ENCODE measurements at regions not wholly inside any gene's neighbourhood (a gene's known extent, or its start where the extent isn't known, plus 50 kb on each side); places are given as distances from the start of the nearest gene placed in this dataset.

DNA sequence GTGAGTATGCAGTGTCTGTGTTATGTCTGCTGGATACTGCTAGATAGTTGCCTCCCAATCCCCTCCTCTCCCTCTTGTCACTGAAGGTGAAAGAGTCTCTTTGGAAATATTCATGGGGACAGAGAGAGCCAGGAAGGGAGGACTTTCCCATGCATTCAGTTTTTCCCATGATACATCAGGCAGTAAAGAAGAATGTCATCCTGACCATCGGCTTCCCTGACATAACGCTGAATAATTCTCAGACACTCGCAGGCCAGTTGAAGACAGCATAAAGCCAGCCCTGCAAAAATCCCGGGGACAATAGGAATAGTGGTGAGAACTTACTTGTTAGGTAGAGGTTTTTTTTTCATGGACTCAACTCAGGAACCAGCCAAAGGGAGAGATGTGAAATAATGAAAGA lies 58.1 kb downstream of the KLF4 start:
- FAIRE-seq: no peak

DNA sequence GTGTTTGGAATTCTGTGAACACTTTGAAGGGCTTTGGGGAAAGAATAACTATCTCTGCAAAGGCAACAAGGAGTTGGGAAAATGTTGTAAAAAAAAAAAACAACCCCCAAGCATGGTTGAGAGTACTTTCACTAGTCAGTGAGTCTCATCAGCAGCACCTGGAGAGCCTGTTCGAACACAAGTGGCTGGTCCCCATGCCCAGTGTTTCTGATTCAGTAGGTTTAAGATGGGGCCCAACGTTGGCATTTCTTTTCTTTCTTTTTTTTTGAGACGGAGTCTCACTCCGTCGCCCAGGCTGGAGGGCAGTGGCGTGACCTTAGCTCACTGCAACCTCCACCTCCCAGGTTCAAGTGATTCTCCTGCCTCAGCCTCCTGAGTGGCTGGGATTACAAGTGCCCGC lies 59.5 kb downstream of the KLF4 start:
- no peak for DNase-seq (ENCODE audit: low spot score)
- FAIRE-seq: no peak

More for the DNA sequence above, 58.1 kb downstream of the KLF4 start:
- DNase-seq (ENCODE audit: low spot score): no peak

GRCh38 chr9:107426126-107426525 lies 63.4 kb downstream of the KLF4 start:
- DNase-seq (ENCODE audit: low spot score) (no peak), FAIRE-seq (no peak)

DNA sequence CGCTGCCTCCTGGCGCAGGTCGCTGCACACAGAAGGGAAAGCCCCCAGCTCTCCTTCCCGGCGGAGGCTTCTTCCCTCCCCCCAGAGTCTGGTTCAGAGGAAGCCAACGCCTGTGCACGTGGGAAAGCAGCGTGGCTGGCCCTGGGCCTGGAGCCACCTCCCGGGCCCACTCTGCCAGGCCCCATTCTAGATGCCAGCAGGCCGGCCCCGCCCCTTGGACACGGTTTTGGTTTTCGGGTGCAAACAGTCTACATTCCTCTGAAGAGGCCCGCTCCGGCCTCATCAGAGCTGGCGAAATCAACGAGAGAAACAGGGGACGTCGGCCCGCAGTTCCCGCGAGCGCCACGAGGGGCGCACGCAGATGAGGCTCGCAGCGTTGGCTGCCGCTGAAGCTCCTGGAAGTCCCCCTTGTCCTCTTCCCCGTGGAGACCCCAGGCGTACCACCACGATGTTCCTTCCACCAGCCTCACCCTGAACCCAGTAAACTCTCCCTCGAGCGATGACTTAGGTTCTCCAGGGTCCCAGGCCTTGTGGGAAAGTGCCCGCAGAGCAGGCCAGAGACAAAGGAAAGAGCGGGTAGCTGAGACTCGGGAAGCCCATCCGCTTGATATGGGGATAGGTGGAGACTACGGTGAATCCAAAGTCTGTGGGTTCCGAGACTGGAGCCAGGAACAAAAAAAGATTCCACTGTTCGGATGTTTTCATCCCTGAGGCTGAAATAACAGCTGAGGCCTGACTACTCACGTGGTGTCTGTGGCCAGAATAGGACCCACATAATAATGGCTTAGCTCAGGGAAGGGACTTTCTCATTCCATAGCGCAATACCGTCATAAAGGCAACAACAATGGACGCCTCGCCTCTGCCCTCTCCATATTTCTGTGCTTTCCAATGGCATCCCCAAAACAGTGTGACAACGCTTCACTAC lies 64.2 kb downstream of the KLF4 start:
- FAIRE-seq: no peak
- peak; percentile 56 for DNase-seq (ENCODE audit: low spot score)

DNA sequence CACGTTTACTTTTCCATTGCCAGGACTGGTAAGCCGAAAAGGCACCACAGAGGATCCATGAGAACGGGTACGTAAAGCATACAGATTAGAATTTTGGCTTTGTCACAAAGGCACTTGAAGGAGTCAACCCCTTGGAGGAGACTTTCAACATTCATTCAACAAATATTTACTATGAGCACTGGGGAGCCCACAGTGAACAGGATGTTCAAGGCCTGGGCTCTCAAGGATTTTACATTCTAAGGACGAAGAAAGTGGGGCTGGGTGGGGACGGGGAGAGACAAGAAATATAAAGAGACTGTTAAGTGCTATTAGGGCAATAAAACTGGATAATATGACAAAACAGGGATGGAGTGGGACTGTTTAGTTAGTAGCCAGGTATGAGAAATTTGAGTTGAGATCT lies 66.0 kb downstream of the KLF4 start:
- DNase-seq (ENCODE audit: low spot score): no peak
- FAIRE-seq: no peak

GRCh38 chr9:107422189-107423185 lies 67.1 kb downstream of the KLF4 start:
- FAIRE-seq: no peak
- DNase-seq (ENCODE audit: low spot score): peak; percentile 75

GRCh38 chr9:107410420-107410819 lies 79.1 kb downstream of the KLF4 start:
- DNase-seq (ENCODE audit: low spot score): no peak
- no peak for FAIRE-seq

DNA sequence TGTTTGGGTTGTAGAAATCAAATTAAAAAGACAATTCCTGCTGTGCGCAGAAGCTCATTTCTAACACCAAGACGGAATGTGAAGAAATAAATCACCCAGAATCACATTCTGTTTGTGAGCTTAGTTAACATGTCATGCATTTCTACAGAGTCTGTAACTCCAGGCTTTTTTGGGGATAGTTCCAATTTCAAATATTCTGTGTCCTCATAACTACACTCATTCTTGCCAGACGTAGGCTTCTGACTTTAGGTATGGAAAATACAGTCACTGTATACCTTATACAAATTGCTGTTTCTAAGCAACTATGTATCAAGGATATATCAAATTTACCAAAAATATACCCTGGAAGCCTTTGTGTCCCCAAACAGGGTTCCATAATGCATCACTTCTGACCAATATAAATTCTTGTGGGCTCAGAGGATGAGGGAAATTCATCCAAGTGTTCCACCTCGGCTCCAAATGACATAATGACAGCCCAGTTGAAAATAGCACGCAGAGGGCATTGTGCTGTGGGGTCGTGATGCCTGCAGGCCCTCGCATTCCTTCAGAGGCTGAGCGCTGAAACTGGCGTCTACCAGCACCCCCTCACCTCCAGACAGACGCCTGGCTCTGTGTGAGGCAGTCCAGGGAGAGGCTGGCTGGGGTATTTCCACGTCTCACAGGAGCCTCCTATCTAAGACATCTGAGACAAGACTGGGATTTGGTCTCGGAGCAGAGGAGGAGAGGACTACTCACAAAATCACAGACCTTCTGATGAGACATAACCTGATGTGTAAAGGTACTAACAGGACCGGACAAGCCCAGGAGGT lies 79.8 kb downstream of the KLF4 start:
- FAIRE-seq: no peak
- DNase-seq (ENCODE audit: low spot score): no peak

DNA sequence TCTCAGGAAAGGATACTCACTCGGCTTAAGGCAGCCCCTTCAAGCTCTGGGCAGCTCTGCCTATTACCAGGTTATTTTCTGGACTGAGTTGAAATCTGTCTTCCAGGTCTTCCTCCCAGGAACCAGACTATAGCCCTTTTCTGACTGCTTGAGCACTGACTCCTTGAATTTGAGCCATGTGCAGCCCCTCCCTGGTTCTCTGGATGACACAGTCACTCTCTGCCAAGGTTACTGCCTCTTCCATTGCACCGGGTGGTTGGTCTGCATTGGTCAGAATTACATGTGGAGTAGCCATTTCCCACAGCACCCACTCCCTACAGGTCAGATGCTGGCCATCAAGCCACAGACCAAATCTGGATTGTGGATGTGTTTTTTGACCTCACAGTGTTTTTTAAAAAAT lies 81.9 kb downstream of the KLF4 start:
- FAIRE-seq: no peak

GRCh38 chr9:107405511-107405910 lies 84.1 kb downstream of the KLF4 start:
- FAIRE-seq: no peak

More for the DNA sequence above, 81.9 kb downstream of the KLF4 start:
- no peak for DNase-seq (ENCODE audit: low spot score)

DNA sequence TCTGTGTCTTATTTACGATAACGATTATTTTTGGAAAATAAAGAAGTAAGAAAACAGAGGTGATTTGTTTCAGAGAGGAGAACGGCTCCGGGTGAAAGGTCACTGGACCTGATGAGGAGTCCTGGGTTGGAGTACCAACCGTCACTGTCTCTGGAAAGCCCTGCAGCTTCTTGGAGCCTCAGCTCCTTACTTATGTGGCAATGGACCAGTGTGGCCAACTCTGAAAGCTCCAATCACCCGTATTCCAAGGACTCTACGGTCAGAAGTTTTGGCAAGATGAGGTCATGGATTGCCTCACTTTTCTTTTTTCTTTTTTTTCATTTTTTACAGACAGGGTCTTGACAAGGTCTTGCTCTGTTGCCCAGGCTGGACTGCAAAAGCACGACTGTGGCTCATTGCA lies 84.8 kb downstream of the KLF4 start:
- FAIRE-seq (no peak), DNase-seq (ENCODE audit: low spot score) (no peak)

More at GRCh38 chr9:107405511-107405910, 84.1 kb downstream of the KLF4 start:
- no peak for DNase-seq (ENCODE audit: low spot score)

DNA sequence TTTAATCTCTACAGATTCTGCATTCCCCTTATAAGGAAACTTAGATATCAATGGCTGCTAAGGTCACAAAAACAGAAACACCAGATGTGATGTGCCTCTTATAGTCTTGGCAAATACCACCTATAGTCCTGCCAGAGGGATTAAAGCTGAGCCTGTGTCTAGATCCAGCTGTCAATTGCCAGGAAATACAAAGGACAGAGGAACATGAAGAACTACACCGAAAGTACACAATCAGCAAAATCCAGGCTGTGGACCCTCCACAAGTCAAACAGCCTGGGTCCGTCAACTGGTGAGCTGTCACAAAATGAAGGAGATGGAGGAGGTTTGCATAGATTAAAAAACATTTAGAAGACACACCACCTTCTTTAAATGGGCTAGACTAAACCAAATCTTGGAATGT lies 85.4 kb downstream of the KLF4 start:
- DNase-seq (ENCODE audit: low spot score) (no peak), FAIRE-seq (no peak)

DNA sequence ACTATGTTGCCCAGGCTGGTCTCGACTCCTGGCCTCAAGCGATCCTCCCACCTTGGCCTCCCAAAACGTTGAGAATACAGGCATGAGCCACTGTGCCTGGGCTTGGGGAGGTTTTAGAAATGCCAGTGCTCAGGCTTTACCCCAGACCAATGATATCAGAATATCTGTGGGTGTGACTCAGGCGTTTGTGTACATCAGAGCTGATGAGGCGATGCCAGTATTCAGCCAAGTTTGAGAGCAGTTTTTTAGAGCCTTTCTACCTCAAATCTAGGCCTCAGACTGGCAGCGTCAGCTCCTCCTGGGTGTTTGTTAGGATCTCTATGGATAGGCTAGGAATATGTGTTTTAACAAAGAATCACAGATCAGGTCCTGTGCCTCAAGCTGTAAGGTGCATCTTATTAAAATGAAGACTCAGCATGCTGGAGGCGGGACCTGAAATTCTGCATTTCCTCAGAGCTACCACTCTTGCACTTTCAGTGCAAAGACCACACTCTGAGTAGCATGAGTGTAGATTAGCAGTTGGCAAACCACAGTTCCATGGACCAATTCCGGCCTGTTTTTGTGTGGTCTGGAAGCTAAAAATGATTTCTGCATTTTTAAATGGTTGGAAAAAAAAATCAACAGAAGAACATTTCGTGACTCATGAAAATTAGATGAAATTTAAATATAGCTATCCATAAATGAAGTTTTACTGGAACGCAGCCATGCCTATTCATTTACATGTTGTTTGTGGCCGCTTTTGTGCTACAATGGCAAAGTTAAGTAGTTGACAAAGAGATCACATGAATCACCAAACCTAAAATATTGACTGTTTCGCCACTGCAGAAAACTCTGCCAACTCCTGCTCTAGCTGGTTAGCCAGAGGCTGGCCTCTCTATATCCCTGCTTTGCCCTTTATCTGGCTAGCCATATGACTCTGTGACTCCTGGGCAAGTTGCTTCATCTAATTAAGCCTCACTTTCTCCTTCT lies 92.2 kb downstream of the KLF4 start:
- FAIRE-seq (no peak), DNase-seq (ENCODE audit: low spot score) (no peak)

DNA sequence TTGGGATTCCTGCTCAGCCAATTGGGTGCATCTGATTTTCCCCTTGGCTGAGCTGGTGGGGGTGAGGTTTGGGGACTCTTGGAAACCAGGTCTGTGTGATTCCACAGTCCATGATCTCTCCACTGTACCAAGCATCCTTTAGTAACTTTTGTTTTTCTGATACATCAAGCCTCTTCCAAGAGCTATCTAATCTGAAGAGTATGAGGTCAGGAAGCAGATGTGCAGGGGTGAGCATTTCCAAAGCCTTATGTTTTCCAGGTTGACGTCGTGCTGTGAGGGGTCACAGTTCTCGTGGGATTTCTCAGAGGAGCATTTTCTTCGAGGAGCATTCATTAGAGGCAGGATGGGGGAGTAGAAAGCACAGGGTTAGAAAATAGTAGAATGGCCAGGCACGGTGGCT lies 95.3 kb downstream of the KLF4 start:
- FAIRE-seq: no peak
- DNase-seq (ENCODE audit: low spot score): no peak

GRCh38 chr9:107390778-107391177 lies 98.8 kb downstream of the KLF4 start:
- FAIRE-seq: no peak
- no peak for DNase-seq (ENCODE audit: low spot score)

GRCh38 chr9:107390279-107390678 lies 99.3 kb downstream of the KLF4 start:
- DNase-seq (ENCODE audit: low spot score) (no peak), FAIRE-seq (no peak)

- DNase-seq (ENCODE audit: low spot score) (peak; percentile 12), FAIRE-seq (no peak)
Observed at GRCh38 chr9:107389617-107390071, 99.9 kb downstream of the KLF4 start.

DNA sequence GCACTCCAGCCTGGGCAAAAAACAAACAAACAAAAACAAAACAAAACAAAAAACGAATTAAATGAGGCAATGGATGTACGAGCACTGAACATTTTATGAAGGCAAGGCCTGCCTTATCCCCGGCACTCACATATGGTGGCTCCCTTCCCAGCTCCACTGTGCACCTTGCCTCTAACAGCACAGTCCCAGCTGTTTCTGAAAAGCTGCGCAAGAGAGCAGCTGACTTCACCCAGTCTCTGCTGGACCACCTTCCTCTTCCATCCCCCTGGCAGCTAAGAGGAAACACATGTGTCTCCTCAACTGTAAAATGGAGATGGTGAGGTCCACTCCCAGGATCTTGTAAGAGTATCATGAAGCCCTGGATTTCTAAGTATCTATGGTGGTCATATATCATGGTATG lies 100.7 kb downstream of the KLF4 start:
- FAIRE-seq: no peak
- no peak for DNase-seq (ENCODE audit: low spot score)

DNA sequence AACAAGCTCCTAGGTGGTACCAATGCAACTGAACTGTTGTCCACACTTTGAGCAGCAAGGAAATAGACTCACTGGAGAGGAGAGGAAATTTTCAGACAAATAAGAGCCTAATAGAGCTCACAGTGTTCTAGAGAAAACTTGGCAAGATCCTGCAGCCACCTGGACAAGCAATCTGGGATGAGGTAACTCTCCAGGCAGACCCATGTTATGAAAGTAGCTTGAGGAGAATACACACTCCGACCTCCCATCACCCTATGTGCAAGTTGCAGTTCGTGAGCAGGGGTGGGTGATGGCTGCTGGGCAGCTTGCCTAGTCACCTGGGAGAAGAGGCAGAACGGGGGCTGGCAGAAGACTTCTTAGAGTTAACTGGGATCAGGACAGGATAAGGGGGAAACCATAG lies 102.2 kb downstream of the KLF4 start:
- DNase-seq (ENCODE audit: low spot score): no peak
- FAIRE-seq: no peak

GRCh38 chr9:107386396-107386795 lies 103.2 kb downstream of the KLF4 start:
- no peak for FAIRE-seq
- DNase-seq (ENCODE audit: low spot score): no peak

All from urothelium cell line (cell line).